ENCODE measurements at regions not wholly inside any gene's neighbourhood (a gene's known extent, or its start where the extent isn't known, plus 50 kb on each side); places are given as distances from the start of the nearest gene placed in this dataset.
A peak's percentile ranks its signal among the peaks of the same experiment; 100 is the strongest.

DNA sequence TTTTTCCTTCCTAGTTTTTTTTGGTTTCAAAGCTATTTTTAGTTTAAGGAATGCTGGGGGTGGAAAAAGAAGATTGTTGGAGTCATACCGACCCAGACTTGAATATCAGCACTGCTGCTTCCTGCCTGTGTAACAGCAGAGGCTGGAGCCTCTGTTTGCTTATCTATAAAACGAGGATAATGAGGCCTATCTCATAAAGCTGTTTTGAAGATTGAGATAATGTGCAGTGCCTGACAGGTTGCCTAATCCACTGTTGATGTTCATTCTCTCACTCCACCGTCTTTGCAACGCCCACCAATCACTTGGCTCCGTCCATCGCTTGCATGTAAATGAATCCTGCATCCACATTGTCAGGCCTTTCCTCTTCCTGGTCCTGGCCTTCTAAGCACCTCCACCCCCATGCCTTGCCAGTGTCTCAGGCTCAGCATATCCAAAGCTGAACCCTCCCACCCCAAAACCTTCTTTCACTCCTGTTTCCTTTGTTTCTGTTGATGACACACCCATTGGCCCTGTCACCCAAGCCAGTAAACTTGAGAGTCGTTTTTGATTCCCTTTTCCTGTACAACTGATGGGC lies 94.9 kb downstream of the MEX3B start:
- H3K27me3 ChIP-seq (replicated peaks; ENCODE audit: control insufficient read depth, insufficient read depth, low read length): no peaks in the 10 kb centered on the region
- peak; percentile 53 for DNase-seq (ENCODE audit: low read depth)
- no peak overlapping the region for H3K9ac ChIP-seq (ENCODE audit: low read length)
- H3K4me1 ChIP-seq (ENCODE audit: control insufficient read depth, insufficient read depth, low read length): peaks cover 14% of the 10 kb centered on the region
- H3K4me3 ChIP-seq (ENCODE audit: low read length): no peak overlapping the region
- H3K9me3 ChIP-seq (ENCODE audit: control insufficient read depth, low read length): no peaks in the 10 kb centered on the region
- H3K36me3 ChIP-seq (ENCODE audit: control insufficient read depth, insufficient read depth, low read length, severe bottlenecking): no peaks in the 10 kb centered on the region

DNA sequence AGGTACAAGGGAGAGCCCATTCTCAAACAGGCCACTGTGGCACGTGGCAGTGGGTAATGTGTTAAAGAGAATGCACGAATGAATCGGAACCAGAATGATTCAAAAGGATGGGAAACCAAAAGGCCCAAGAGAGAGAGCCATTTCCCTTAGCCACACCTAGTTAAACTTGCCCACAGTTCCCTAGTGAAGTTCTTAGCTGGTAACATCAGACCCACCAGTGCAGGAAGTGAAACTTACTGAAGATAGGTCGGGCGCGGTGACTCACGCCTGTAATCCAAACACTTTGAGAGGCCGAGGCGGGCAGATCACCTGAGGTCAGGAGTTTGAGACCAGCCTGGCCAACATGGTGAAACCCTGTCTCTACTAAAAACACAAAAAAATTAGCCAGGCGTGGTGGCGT lies 97.1 kb downstream of the MEX3B start:
- H3K4me1 ChIP-seq (ENCODE audit: control insufficient read depth, insufficient read depth, low read length): peaks cover 14% of the 10 kb centered on the region
- H3K9ac ChIP-seq (ENCODE audit: low read length): no peak overlapping the region
- no peaks in the 10 kb centered on the region for H3K27me3 ChIP-seq (replicated peaks; ENCODE audit: control insufficient read depth, insufficient read depth, low read length)
- no peaks in the 10 kb centered on the region for H3K9me3 ChIP-seq (ENCODE audit: control insufficient read depth, low read length)
- no peak for DNase-seq (ENCODE audit: low read depth)
- no peak overlapping the region for H3K4me3 ChIP-seq (ENCODE audit: low read length)
- H3K36me3 ChIP-seq (ENCODE audit: control insufficient read depth, insufficient read depth, low read length, severe bottlenecking): no peaks in the 10 kb centered on the region

DNA sequence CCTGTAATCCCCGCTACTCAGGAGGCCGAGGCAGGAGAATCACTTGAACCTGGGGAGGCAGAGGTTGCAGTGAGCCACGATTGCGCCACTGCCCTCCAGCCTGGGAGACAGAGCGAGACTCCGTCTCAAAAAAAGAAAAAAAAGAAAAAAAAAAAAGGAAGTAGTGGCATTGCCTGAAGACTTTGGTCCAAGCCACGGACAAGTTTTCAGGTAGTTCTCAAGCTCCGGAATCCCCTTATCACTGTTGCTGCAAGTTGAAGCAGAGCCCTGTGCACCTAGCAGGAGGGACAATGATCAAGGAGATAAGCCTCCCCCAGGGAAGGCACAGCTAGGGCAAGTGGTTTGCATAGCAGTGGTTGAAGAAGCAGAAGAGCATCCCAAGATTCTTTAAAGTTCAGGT lies 97.6 kb downstream of the MEX3B start:
- Histone ChIP-seq H3K9me3 (ENCODE audit: control insufficient read depth, low read length) (no peaks in the 10 kb centered on the region), H3K27me3 (replicated peaks; ENCODE audit: control insufficient read depth, insufficient read depth, low read length) (no peaks in the 10 kb centered on the region), H3K36me3 (ENCODE audit: control insufficient read depth, insufficient read depth, low read length, severe bottlenecking) (no peaks in the 10 kb centered on the region), H3K9ac (ENCODE audit: low read length) (no peak overlapping the region), H3K4me1 (ENCODE audit: control insufficient read depth, insufficient read depth, low read length) (peaks cover 14% of the 10 kb centered on the region), H3K4me3 (ENCODE audit: low read length) (no peak overlapping the region)
- no peak for DNase-seq (ENCODE audit: low read depth)

DNA sequence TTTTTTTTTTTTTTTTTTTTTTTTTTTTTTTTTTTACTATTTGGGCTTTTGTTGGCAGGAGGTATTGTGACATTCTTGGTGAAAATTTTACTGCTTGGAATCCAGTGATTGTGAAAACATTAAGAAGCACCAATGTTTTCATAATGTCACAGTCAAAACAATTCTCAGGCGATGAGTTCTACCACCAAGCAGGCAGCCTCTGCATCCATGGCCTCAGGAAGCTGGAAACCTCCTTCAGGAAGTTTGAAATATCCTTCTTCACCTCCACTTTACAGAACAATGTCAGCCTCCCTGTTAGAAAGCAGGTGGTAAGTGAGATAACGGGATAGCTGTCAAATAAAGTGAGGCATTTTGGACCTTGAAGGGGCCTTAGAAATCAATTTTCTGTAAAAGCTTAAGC lies 98.3 kb downstream of the MEX3B start:
- H3K27me3 ChIP-seq (replicated peaks; ENCODE audit: control insufficient read depth, insufficient read depth, low read length): no peaks in the 10 kb centered on the region
- no peaks in the 10 kb centered on the region for H3K36me3 ChIP-seq (ENCODE audit: control insufficient read depth, insufficient read depth, low read length, severe bottlenecking)
- peak; percentile 81 for DNase-seq (ENCODE audit: low read depth)
- H3K4me1 ChIP-seq (ENCODE audit: control insufficient read depth, insufficient read depth, low read length): peaks cover 14% of the 10 kb centered on the region
- no peak overlapping the region for H3K4me3 ChIP-seq (ENCODE audit: low read length)
- no peaks in the 10 kb centered on the region for H3K9me3 ChIP-seq (ENCODE audit: control insufficient read depth, low read length)
- H3K9ac ChIP-seq (ENCODE audit: low read length): no peak overlapping the region

DNA sequence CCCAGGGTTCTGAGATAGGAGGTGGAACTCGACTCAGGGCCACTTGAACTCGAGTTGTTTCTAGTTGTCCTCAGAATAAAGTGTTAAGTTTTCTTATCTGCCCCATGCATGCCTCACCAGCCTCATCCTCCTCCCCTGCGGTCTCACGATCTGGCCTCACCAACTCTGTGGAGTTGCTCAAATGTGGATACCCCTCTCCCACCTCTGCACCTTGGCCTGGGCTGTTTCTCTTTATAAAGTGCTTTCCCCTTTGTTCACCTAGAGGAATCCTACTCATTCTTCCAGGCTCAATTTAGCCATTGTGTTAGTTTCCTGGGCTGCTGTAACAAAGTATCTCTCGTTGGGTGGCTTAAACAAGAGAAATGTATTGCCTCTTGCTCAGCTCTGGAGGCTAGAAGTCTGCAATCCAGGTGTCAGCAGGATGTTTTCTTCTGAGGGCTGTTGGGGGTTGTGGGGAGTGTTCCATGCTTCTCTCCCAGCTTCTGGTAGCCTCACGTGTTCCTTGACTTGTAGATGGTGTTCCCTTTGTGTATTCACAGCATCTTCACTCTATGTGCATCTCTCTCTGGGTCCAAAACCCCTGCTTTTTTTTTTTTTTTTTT lies 100.7 kb downstream of the MEX3B start:
- Histone ChIP-seq H3K27me3 (replicated peaks; ENCODE audit: control insufficient read depth, insufficient read depth, low read length) (no peaks in the 10 kb centered on the region), H3K9me3 (ENCODE audit: control insufficient read depth, low read length) (no peaks in the 10 kb centered on the region), H3K9ac (ENCODE audit: low read length) (no peak overlapping the region), H3K4me1 (ENCODE audit: control insufficient read depth, insufficient read depth, low read length) (peaks cover 8% of the 10 kb centered on the region), H3K36me3 (ENCODE audit: control insufficient read depth, insufficient read depth, low read length, severe bottlenecking) (no peaks in the 10 kb centered on the region), H3K4me3 (ENCODE audit: low read length) (no peak overlapping the region)
- DNase-seq (ENCODE audit: low read depth): no peak

DNA sequence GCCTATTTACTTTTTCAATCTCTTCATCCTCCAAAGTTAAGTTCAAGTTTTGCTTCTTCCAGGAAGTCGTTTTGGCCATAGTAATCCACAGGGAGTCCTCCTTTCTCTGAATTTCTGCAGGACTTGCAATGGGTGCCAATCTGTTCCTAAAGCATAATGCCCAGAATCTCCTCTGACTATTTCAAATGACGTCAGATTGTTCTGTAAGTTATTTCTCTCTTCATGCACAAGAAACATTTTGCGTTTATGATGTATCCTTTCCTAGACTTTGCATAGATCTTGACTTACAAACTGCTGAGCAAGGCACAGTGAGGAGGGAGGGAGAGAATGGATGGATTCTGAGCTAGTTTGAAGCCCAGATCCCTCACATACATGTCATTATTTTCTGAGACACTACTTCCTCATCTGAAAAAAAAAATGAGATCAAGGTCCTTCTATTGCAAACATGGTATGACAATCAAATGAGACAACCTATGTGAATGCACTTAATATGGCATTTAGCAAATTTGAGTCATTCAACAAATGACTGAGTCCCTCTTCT lies 103.1 kb downstream of the MEX3B start:
- Histone ChIP-seq H3K4me3 (ENCODE audit: low read length) (no peak overlapping the region), H3K9ac (ENCODE audit: low read length) (no peak overlapping the region), H3K4me1 (ENCODE audit: control insufficient read depth, insufficient read depth, low read length) (peaks cover 5% of the 10 kb centered on the region), H3K9me3 (ENCODE audit: control insufficient read depth, low read length) (no peaks in the 10 kb centered on the region), H3K27me3 (replicated peaks; ENCODE audit: control insufficient read depth, insufficient read depth, low read length) (no peaks in the 10 kb centered on the region), H3K36me3 (ENCODE audit: control insufficient read depth, insufficient read depth, low read length, severe bottlenecking) (no peaks in the 10 kb centered on the region)
- no peak for DNase-seq (ENCODE audit: low read depth)

DNA sequence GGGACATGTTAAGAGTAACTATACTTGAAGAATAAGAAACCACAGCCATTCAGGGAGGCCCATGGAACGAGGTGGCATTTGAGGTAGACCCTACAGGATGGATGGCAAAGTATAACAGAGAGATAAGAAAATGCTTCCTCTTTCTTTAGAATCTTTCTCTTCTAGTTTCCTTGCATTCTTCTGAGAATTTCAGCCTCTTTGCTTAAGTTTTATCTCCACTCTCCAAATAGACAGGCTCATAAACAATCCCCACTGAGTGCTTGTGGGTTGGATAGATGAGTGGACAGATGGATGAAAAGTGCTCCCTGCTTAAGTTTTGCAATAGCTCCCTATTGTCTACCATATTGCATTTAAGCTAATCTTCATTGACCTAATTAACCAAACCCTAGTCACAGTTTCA lies 103.7 kb downstream of the MEX3B start:
- Histone ChIP-seq H3K27me3 (replicated peaks; ENCODE audit: control insufficient read depth, insufficient read depth, low read length) (no peaks in the 10 kb centered on the region), H3K4me3 (ENCODE audit: low read length) (no peak overlapping the region), H3K36me3 (ENCODE audit: control insufficient read depth, insufficient read depth, low read length, severe bottlenecking) (no peaks in the 10 kb centered on the region), H3K4me1 (ENCODE audit: control insufficient read depth, insufficient read depth, low read length) (peaks cover 3% of the 10 kb centered on the region), H3K9me3 (ENCODE audit: control insufficient read depth, low read length) (no peaks in the 10 kb centered on the region), H3K9ac (ENCODE audit: low read length) (no peak overlapping the region)
- DNase-seq (ENCODE audit: low read depth): no peak

DNA sequence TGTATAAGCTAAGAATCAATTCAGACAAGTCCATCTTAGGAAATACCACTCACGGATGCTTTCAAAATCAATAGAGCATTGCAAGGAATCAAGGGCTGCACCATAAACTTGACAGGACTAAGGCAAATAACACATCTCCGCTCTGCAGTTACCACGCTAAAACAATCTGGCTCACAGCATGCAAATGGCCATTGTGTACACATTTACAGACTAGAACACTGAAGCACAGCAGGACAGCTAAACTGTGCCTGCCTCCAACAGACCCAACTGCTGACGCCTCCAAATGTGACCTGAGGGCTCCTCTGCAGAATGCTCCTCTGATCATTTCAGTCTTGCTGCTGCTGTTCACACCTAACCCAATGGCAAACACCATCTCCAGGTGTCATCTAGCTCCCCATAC lies 104.3 kb downstream of the MEX3B start:
- Histone ChIP-seq H3K9me3 (ENCODE audit: control insufficient read depth, low read length) (no peaks in the 10 kb centered on the region), H3K4me1 (ENCODE audit: control insufficient read depth, insufficient read depth, low read length) (no peaks in the 10 kb centered on the region), H3K4me3 (ENCODE audit: low read length) (no peak overlapping the region), H3K9ac (ENCODE audit: low read length) (no peak overlapping the region), H3K27me3 (replicated peaks; ENCODE audit: control insufficient read depth, insufficient read depth, low read length) (no peaks in the 10 kb centered on the region), H3K36me3 (ENCODE audit: control insufficient read depth, insufficient read depth, low read length, severe bottlenecking) (no peaks in the 10 kb centered on the region)
- no peak for DNase-seq (ENCODE audit: low read depth)

DNA sequence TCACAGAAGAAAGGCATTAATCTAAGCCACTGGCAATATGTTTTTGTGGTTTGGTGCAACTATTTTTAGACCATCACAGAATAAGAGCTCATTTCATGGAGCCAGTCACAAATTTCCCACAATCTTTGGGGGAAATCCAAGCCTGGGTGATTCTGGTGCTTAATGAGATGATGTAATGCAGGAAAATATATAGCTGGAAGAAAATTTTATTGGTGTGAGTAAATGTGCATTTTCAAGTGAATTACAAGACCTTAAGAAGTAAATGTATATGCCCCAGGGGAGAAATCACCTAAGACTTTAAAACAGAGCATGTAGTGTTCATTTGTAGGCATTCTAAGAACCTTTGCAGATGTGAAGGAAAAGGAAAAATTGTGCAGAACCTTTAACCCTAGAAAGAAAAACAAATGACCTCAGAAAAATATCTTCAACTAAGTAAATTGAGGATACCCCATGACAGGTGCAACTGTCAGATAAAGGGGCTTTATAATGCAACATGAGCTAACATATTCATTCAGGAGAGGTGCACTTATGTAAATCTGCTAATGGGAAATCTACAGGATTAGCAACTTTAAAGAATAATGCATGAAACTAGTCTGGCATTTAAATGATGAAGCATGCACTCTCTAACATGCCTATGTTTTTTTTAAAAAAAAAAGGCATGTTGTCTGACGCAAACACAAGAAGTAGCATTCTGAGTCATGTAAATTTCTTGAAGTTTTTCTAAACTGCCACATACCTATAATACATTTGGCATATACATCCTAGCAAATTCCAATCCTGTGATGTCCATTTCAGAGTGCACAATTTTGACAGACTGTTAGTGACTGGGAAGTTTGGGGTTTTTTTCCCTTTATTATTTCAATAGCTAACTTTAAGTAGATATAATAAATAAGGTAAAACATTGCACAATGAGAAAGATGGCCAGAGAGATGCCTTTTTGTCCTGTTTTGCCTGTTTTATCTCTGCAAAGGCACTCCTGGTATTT lies 105.1 kb downstream of the MEX3B start:
- peak; percentile 74 for DNase-seq (ENCODE audit: low read depth)

DNA sequence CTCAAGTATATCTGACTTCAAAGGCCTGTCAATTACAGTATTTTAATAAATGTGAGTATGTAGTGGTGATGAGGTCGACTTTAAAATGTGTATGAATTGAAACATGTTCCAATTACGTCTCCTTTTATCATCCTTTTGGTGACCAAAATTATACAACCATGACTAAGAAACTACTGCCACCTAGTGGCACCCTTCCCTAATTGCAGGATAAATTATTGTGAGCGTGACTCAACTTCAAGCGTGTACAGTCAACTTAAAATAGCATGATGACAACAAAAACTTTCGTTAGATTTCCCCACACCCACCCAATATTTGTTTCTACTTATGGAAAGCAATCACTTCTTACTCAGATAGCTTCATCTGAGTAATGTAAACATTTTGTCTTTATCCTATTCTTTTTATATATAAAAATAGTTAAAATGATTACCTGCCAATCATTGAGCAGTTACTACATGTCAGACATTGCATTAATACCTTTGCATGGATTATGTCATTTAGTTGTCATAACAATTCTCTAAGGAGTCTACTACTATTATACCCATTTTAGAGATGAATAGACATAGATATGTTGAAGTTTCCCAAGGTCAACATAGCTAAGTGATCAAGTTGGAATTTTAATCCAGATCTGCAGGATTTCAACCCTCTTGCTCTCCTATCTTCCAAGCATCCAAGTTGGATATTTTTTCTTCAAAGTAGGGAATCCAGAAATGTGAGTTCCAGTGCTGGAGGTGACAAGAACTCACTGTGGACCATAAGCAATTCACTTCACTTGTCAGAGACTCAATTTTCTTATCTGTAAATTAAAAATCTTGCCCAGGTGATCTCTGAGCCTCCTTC lies 106.0 kb downstream of the MEX3B start:
- Histone ChIP-seq H3K9ac (ENCODE audit: low read length) (no peak overlapping the region), H3K4me1 (ENCODE audit: control insufficient read depth, insufficient read depth, low read length) (no peaks in the 10 kb centered on the region), H3K4me3 (ENCODE audit: low read length) (no peak overlapping the region), H3K27me3 (replicated peaks; ENCODE audit: control insufficient read depth, insufficient read depth, low read length) (no peaks in the 10 kb centered on the region), H3K36me3 (ENCODE audit: control insufficient read depth, insufficient read depth, low read length, severe bottlenecking) (no peaks in the 10 kb centered on the region), H3K9me3 (ENCODE audit: control insufficient read depth, low read length) (no peaks in the 10 kb centered on the region)
- DNase-seq (ENCODE audit: low read depth): peak; percentile 26

More for the DNA sequence above, 105.1 kb downstream of the MEX3B start:
- H3K4me1 ChIP-seq (ENCODE audit: control insufficient read depth, insufficient read depth, low read length): no peaks in the 10 kb centered on the region
- no peaks in the 10 kb centered on the region for H3K36me3 ChIP-seq (ENCODE audit: control insufficient read depth, insufficient read depth, low read length, severe bottlenecking)
- H3K9me3 ChIP-seq (ENCODE audit: control insufficient read depth, low read length): no peaks in the 10 kb centered on the region
- no peak overlapping the region for H3K4me3 ChIP-seq (ENCODE audit: low read length)
- no peak overlapping the region for H3K9ac ChIP-seq (ENCODE audit: low read length)
- H3K27me3 ChIP-seq (replicated peaks; ENCODE audit: control insufficient read depth, insufficient read depth, low read length): no peaks in the 10 kb centered on the region

Data from adipocyte (in vitro differentiated cells).